BE2C (cell line): ENCODE measurements at regions not wholly inside any gene's neighbourhood (a gene's known extent, or its start where the extent isn't known, plus 50 kb on each side); places are given as distances from the start of the nearest gene placed in this dataset.

Experiments used
- DNase-seq: peaks from one replicate; pipeline ENCODE4 v3.0.0-alpha.2; 2020
- H3K27me3 ChIP-seq: fragments of 250-450 bp; sonication (Bioruptor Pico); 2 replicates; pipeline ENCODE4 v1.5.1; 2020; ENCODE audit warnings: mild to moderate bottlenecking
- H3K36me3 ChIP-seq: fragments of 250-450 bp; sonication (Bioruptor Pico); 2 replicates; pipeline ENCODE4 v1.5.1; 2020; ENCODE audit warnings: mild to moderate bottlenecking
- H3K4me1 ChIP-seq: fragments of 250-450 bp; sonication (Bioruptor Pico); 2 replicates; pipeline ENCODE4 v1.5.1; 2020
- H3K4me3 ChIP-seq: 2 replicates; pipeline ENCODE4 v1.5.1; 2011; ENCODE audit warnings: low read depth, low read length
- H3K9me3 ChIP-seq: fragments of 250-450 bp; sonication (Bioruptor Pico); 2 replicates; pipeline ENCODE4 v1.5.1; 2020
- CTCF ChIP-seq: IDR thresholded peaks from 2 replicates; pipeline ENCODE4 v1.5.1; 2012; ENCODE audit warnings: mild to moderate bottlenecking, low read depth, low read length

DNA sequence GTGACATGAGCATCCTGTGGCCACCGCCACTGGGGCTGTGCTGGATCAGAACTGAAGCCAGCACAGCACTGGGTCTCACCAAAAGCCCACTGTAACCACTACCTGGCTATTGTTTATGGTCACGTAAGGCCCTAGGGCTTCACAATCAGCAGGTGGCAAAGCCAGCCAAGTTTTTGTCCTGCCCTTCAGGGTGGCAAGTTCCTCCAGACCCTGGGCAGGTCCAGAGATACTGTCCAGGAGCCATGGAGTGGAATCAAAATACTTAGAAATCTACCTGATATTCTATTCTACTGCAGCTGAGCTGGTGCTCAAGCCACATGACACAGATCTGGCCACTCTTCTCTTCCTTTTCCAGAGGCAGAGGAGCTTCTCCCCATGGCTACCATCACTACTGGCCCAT lies 121.2 kb upstream of the CXXC4 start:
- TF ChIP-seq CTCF: no peak
- Histone ChIP-seq H3K36me3 (no peaks in the 10 kb centered on the region), H3K9me3 (no peaks in the 10 kb centered on the region), H3K27me3 (no peaks in the 10 kb centered on the region), H3K4me3 (no peak overlapping the region), H3K4me1 (no peaks in the 10 kb centered on the region)
- no peak for DNase-seq

DNA sequence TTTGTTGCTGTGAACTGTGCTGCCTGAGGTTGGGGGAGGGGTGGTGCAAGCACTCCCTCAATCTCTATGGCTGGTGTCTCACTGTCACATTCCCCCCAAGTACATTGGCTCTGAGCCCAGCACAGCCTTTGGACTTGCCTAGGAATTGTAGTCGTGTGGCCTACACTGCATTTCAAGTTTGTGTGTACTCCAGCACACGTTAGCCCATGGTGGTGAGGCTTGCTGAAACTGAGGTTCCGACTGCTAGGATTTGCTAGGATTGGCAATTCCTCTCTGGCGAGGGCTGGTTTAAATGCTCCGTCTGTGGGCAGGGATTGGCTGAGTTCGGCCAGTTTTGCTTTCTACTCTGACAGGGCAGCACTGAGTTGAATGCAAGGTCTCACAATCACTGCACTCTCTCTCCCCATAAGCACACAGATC lies 121.7 kb upstream of the CXXC4 start:
- no peaks in the 10 kb centered on the region for H3K9me3 ChIP-seq
- no peaks in the 10 kb centered on the region for H3K36me3 ChIP-seq
- TF ChIP-seq CTCF: no peak
- no peaks in the 10 kb centered on the region for H3K27me3 ChIP-seq
- H3K4me1 ChIP-seq: no peaks in the 10 kb centered on the region
- H3K4me3 ChIP-seq: no peak overlapping the region
- DNase-seq: no peak

DNA sequence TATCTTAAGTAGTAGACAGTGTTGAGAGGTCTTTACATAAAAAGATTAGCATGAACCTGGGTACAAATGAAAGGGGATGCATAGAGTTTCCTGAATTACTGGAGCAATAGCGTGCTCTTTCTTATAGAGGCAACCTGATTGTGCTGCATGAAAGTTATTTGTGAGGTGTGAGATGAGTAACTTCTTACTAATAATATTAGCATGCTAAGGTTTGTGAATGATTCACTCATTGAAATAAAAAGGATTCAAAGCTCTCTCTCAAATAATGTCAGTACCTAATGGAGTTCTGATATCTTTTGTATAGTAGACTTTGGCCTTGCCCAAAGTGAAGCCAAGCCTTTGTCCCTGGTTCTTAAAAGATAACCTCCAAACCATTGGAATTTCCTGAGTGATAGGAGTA lies 131.0 kb upstream of the CXXC4 start:
- Histone ChIP-seq H3K9me3 (no peaks in the 10 kb centered on the region), H3K27me3 (no peaks in the 10 kb centered on the region), H3K4me1 (no peaks in the 10 kb centered on the region), H3K36me3 (no peaks in the 10 kb centered on the region), H3K4me3 (no peak overlapping the region)
- no peak for TF ChIP-seq CTCF
- DNase-seq: no peak

GRCh38 chr4:104629601-104630000 lies 134.9 kb upstream of the CXXC4 start:
- no peaks in the 10 kb centered on the region for H3K9me3 ChIP-seq
- H3K36me3 ChIP-seq: no peaks in the 10 kb centered on the region
- H3K27me3 ChIP-seq: no peaks in the 10 kb centered on the region
- H3K4me1 ChIP-seq: no peaks in the 10 kb centered on the region
- H3K4me3 ChIP-seq: no peak overlapping the region
- DNase-seq: no peak
- no peak for TF ChIP-seq CTCF

- no peaks in the 10 kb centered on the region for H3K9me3 ChIP-seq
- no peaks in the 10 kb centered on the region for H3K27me3 ChIP-seq
- DNase-seq: no peak
- peaks cover under 1% of the 10 kb centered on the region for H3K4me1 ChIP-seq
- H3K4me3 ChIP-seq: no peak overlapping the region
- no peak for TF ChIP-seq CTCF
- H3K36me3 ChIP-seq: no peaks in the 10 kb centered on the region
These were observed 135.6 kb upstream of the CXXC4 start for GRCh38 chr4:104630272-104630671.

DNA sequence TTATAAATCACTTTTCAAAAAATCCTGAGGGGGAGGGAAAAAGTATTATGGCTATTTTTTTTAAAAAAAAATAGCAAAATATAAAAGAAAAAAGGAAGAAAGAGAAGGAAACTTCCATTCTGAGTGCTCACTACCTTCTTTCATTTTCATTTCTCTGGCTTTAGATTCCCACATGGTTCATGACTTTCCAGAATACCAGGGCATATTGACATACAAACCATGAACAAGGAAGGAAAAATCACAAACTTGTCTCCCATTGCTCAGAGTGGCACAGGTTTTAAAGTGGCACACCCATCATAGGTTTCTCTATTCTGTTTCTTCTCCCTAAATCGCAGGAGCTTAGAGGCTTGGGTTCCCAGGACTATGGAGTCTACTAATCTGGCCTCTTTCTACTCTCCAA lies 136.3 kb upstream of the CXXC4 start:
- TF ChIP-seq CTCF: no peak
- no peaks in the 10 kb centered on the region for H3K27me3 ChIP-seq

More for the DNA sequence above, 136.3 kb upstream of the CXXC4 start:
- Histone ChIP-seq H3K36me3 (no peaks in the 10 kb centered on the region), H3K4me1 (peaks cover 6% of the 10 kb centered on the region), H3K4me3 (no peak overlapping the region), H3K9me3 (no peaks in the 10 kb centered on the region)
- DNase-seq: no peak
